GM18502 (cell line): ENCODE measurements at regions not wholly inside any gene's neighbourhood (a gene's known extent, or its start where the extent isn't known, plus 50 kb on each side); places are given as distances from the start of the nearest gene placed in this dataset.

Experiments
- ATAC-seq: cut with Tn5 transposase; IDR thresholded peaks from one replicate; pipeline ENCODE4 v1.9.1; 2021; ENCODE audit warnings: mild to moderate bottlenecking; ENCODE audit not compliant: unreplicated experiment, poor library complexity

DNA sequence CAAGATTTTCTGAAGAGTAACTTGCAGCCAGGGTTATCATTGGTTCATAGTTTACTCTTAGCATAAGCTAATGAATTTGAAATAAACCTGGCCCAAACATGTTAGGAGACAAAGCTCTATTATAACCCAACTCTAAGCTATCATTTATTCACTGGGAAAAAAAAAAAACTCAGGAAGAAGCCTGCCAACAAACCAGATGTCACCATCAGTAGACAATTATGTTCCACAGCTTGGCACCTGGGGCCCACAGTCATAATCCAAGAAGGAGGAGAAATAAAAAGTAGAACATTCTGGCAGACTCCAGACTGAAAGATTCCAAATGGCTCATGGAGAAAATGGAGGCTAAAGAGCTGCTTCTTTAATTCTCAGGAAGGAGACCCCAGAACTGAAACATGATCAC lies 100.0 kb upstream of the CNR1 start:
- ATAC-seq, result no peak

- ATAC-seq, result no peak
These were observed 97.4 kb upstream of the CNR1 start for GRCh38 chr6:88263591-88263990.

DNA sequence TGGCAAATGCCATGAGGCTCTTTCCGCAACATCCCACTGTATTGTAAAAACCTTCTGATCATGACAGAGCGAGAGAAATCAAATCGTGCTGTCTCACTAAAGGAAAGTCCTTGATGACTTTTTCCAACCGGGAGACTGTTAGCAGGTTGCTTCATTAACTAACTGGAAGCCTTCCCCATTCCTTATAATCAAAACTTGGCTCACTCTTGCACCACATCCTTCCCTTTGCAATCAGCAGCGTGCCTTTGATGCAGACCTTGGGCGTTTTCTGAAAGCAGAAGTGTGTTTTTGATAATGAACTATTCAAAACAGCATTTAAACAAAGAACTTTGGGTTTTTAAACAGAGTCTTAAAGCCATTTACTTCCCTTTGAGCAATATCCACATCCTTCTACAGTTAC lies 96.2 kb upstream of the CNR1 start:
- ATAC-seq, result no peak

DNA sequence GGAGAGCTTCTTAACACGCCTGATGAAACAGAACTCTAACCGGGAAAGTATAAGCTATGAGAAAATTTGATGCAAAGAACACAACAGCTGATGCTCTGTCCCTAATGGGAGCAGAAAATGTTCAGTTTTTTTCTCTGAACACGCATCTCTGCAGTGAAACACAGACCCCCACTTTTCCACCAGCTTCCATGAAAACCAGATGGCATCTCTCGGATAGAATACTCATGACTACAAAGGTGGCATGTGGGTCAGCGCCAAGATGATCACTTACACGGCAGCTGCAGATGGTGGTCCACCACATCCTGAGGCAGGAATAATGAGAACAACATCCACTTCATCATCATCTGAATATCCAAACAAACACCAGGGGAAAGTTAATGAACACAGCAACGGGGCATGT lies 85.2 kb upstream of the CNR1 start:
- no peak for ATAC-seq

GRCh38 chr6:88248709-88249321 lies 82.7 kb upstream of the CNR1 start:
- no peak for ATAC-seq

DNA sequence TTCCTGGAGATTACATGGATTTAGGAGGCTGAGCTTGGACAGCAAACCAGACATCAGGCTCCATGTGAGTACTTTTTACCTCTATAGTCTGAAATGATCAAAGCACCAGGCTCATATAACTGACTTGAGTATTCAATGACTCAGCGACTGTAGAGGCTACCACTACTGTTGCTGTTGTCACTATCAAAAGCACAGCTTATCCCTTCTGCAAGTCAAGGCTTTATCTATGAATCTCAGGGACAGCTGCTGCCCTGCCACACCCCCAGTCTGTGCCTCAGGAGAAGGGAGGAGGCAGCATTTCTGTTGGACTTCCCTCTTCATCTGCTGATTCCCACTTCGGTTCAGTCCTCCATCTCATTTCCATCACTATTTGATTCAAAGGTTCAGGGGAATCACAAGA lies 80.5 kb upstream of the CNR1 start:
- no peak for ATAC-seq

DNA sequence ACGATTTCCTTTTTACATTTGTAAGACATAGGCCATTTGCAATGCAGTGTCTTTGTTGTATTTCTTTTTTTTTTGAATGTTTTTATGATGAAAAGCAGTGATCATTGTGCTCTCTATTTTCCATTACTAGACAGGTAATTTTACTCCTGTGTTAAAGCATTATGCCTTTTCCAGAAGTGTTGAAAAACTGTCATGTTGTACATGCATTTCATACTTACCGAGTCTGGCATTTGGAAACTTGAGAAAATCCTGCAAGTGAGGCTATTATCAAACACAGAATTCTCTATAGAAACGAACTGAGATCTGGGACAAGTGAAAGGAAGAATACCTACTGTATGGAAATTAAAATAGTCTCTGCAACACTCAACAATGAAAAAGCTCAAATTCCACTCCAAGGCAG lies 78.6 kb upstream of the CNR1 start:
- ATAC-seq, result no peak

GRCh38 chr6:88238901-88239300 lies 72.8 kb upstream of the CNR1 start:
- no peak for ATAC-seq

- peak; percentile 80 for ATAC-seq
These were observed 71.9 kb upstream of the CNR1 start for GRCh38 chr6:88238065-88238464.

- ATAC-seq, result no peak
These were observed 70.6 kb upstream of the CNR1 start for GRCh38 chr6:88236612-88237360.

DNA sequence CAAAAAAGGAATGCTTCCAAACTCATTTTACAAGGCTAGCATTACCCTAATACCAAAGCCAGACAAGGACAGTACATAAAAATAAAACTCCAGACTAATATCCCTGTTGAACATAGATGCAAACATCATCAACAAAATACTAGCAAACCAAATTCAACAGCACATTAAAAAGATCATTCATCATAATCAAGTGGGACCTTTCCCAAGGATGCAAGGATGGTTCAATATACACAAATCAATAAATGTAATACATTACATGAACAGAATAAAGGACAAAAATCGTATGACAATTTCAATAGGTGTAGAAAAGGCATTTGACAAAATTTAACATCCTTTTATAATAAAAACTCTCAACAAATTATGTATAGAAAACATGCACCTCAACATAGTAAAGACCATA lies 66.6 kb upstream of the CNR1 start:
- no peak for ATAC-seq

- no peak for ATAC-seq
These were observed 57.2 kb upstream of the CNR1 start for GRCh38 chr6:88223298-88223697.

- no peak for ATAC-seq
These were observed 54.3 kb upstream of the CNR1 start for GRCh38 chr6:88220493-88220892.

GRCh38 chr6:88216182-88216581 lies 50.0 kb upstream of the CNR1 start:
- ATAC-seq, result no peak
